Activated effector memory CD4-positive, alpha-beta T cell treated with anti-CD3 and anti-CD28 coated beads, Interleukin-2, amount 50 U/mL, for 16 hours (primary cell): ENCODE measurements at regions not wholly inside any gene's neighbourhood (a gene's known extent, or its start where the extent isn't known, plus 50 kb on each side); places are given as distances from the start of the nearest gene placed in this dataset.
"Not testable (repeated sequence)": the region's sequence is repeated elsewhere in the genome, so short reads cannot be mapped to it uniquely, and the experiment has no call there.

ENCODE experiments used
- DNase-seq: peaks from one replicate; pipeline ENCODE4 v3.0.0-alpha.2; 2020

DNA sequence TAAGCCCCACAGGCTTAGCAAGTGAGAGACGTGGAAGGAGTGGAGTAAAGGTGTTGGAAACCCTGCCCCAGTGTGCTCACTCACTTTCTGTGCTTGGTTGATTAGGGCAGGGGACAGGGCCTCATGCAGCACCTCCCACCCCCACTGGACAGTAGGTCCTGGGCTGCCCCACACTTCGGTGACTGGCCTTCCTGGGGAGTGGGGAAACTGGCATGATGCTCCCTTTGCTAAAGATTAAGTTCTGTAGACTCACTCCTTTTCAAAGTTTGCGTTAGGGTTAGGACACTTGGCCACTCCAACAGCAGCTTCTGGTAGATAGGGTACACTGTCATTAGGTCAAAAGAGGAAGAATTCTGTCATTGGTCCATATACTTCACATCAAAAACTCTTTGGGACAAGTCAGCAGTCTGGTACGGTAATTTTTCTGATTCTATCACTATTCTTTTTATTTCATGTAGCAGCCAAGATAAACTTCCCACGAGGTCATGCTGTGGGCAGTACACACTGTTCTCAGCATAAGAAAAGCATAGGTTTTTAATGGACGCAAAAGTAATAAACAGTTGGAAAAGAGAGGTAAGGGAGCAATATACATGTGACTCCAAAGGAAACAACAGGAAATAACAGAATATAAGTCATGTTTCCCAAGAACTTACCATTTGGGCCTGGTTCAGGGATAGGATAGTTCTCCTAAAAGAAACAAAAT, 106.6 kb upstream of the TERB2 start:
- not testable (repeated sequence) for DNase-seq

DNA sequence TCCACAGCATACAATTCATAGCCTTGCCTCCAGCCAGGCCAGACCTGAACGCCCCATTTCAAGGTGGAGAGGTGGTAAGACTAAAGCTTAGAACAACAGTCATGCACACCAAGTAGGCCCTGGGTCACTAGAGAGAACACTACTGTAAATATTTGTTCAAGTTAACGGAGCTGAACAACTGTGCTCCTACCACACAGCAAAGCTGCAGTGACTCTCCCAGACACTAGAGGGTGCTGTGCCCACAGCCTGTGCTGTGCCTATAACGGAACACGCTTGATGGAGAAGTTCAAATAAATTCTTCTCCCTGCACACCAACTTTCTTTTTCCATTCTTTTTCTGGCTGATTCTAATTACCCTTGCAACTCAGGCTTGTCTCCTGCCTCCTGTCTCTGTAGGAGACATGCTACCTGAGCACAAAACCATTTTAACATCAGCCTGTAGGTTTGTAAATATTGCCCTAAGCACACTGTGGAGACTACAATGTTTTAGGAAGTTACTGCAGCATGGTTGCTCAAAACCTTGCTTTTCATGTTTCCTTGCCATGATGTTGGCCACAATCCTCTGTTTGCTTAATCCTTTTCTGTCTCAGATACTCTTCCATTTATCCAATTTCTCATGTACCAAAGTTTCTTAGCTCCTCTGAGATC, 103.1 kb upstream of the TERB2 start:
- peak; percentile 89 for DNase-seq

DNA sequence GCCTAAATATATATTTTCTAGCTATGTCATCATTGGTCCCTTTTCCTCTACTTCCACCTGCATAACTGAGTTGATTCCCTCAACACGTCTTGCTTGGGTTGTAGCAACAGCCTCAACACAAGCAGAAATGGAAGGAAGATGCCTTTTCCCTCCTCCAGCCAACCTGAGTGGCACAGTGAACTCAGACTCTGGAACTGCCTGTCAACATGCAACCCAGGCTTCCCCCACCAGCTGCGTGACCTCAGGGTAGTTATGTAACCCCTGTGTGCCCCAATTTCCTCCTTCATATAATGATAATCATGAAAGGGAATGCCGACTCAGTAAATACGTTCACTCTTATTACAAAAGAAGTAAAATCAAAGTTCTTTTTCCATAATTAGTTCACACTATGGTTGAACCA, 101.8 kb upstream of the TERB2 start:
- not testable (repeated sequence) for DNase-seq

DNA sequence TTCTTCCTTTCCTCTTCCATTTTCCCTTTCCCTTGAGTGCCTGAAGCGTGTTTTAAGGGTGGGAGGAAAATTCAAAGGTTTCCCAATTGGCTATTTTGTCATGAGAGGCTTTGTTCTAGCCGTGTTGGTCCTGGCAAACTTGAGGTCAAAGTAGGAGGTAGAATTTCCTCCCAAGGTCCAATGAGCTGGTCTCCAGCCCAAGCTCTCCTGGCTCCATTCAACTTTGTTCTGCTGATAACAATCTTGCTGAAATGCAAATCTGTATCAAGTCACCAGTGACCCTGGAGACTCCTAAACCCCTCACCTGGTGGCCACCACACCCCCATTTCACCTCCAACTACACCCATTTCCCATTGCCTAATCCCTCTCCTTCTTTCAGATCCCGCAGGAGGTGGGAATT, 100.2 kb upstream of the TERB2 start:
- DNase-seq: not testable (repeated sequence)

DNA sequence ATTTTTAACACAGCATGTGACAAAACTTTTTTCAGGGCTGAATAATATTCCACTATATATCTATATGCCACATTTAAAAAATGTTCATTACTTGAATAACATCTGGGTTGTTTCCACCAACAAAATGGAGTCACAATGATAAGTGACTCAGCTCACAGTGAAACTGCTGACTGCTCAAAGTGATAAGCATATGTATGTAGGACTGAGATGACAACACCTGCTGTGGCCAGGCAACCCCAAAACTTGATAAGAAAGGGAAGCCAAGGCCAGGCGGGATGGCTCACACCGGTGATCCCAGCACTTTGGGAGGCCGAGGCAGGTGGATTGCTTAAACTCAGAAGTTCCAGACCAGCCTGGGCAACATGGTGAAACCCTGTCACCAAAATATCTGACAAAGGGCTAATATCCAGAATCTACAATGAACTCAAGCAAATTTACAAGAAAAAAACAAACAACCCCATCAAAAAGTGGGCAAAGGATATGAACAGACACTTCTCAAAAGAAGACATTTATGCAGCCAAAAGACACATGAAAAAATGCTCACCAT, 99.2 kb upstream of the TERB2 start:
- DNase-seq: not testable (repeated sequence)

DNA sequence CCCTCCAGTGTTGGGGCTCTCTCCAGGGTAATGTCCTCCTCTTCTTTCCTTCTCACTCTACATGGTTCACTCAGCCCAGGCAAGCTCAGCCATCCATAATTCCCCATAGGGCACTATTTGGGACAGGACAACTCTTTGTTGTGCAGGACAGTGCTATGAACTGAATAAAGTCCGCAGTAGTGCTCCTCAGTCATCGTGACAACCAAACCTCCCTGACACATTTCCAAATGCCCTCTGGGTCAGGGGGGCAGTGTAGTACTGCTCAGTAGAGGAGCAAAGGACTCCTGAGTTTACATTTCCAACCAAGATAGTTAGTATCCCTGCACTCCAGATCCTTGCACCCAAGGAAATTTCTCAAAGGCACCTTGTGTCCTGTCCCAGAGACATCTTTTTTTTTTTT, 97.4 kb upstream of the TERB2 start:
- DNase-seq: not testable (repeated sequence)

DNA sequence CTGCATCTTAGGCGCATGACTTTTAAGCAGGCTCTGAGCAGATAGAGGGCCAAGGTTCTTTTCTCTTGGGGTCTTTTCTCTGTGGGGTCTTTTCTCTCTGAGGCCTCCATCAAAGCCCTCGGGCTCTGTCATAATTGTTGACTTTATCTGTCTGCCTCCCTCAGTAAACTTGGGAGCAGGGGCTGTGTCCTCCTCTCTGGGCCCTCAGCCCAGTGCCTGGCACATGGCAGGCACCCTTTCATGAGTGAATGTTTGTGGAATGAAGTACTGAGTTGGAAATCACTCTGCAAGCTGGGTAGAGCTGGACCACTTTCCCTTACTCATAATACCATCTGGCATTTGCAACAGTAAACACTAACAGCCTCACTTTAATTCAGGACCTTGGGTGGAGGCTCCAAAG, 96.3 kb upstream of the TERB2 start:
- not testable (repeated sequence) for DNase-seq

DNA sequence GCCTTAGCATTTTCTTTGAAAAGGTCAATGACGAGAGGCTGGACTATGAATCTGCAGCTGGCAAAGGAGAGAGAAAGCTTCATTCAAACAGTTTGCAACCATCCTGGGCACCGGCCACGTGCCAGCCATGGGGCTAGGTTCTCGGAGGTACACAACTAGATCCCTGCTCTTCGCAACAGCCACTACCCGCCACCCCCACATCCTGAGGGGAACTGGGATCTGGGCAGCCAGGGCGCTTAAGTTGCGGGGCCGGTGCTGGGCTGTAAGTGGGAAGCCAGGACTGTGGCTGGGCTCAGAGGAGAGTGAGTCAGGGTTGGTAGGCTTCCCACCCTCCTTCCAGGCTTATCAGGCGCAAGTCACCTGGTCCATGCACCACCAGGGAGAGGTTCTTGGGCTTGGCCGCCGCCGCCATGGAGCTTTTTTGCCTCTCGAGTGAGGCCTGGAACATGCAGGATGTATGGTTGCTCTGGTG, 95.0 kb upstream of the TERB2 start:
- DNase-seq: no peak

DNA sequence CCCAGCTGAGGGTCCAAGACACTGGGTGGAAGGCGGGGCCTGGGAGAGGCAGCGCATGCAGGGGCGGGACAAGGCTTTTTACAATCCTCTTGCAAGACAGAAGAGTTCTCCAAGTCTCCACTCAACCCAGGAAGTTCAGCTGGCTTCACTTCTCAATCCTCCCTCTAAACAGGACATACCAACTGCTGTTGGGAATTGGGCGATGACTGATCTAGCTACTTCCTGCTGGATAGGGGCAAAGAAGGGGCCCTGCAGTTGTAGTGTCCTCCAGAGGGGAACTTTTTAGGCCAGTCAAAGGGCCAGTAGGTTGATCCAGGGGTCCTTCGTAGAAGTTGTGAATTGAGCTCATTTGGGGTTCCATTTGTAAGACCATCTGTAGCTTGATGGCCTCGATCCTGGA, 94.6 kb upstream of the TERB2 start:
- no peak for DNase-seq

DNA sequence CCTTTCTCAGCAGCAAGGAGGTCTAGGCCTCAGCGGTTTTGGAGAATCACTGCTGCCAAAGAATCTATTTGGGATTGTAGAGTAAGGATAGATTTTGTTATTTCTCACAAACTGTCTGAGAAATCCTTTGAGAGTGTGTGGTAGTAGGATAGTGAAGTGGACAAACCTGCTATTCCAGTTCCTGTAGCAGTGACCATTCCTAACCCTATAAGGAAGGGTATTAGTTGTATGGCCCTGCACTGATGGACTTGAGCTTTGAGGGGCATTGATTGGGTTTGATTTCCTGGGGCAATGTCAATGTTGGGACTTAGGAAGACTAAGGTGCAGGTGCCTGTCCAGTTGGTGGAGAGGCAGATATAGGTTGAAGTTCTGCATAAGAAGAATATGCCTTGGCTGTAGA, 93.6 kb upstream of the TERB2 start:
- not testable (repeated sequence) for DNase-seq

DNA sequence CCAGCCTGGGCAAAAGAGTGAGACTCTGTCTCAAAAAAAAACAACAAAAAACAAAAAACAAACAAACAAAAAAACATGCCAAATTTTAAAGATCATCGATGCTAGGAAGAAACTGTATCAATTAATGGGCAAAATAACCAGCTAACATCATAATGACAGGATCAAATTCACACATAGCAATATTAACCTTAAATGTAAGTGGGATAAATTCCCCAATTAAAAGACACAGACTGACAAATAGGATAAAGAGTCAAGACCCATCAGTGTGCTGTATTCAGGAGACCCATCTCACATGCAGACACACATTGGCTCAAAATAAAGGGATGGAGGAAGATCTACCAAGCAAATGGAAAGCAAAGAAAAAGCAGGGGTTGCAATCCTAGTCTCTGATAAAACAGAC, 88.4 kb upstream of the TERB2 start:
- DNase-seq: not testable (repeated sequence)

DNA sequence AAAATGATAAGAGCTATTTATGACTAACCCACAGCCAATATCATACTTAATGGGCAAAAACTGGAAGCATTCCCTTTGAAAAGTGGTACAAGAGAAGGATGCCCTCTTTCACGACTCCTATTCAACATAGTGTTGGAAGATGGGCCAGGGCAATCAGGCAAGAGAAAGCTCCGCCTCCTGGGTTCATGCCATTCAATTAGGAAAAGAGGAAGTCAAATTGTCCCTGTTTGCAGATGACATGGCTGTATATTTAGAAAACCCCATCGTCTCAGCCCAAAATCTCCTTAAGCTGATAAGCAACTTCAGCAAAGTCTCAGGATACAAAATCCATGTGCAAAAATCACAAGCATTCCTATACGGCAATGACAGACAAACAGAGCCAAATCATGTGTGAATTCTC, 86.4 kb upstream of the TERB2 start:
- not testable (repeated sequence) for DNase-seq

DNA sequence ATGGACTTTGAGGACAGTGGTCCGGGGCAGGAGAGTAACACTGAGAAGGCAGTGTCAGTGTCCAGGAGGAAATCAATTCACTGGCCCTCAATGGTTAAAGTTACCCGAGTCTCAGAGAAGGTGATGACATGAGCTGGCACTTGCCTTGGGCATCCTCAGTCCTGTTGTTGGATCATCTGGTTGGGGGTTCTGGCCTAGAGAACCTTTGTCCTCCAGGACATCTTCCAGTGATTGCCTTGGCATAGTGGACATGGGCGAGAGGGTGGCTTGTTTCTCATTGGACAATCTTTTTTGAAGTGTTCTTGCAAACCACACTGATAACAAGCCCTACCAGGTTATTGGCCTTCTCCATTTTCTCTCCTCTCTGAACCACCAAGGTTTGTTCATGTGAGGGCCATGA, 83.4 kb upstream of the TERB2 start:
- DNase-seq: no peak

DNA sequence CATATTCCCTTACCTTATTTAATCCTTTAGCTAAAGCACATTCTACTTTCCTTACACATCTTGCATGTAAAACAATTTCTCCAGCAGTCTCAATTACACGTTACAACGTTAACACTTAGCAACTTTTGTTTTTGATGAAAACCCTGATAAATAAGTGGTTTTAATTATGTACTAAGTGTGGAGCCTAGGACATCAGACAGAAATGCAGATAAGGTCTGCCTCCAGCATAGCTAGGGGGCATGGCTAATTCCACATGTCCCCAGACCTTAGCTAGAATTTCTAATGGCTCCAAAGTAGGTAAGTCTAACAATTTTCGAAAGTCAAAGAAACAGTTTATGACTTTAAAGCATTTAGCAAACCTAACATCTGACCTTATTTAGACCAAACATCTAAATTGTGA, 77.4 kb upstream of the TERB2 start:
- DNase-seq: no peak

DNA sequence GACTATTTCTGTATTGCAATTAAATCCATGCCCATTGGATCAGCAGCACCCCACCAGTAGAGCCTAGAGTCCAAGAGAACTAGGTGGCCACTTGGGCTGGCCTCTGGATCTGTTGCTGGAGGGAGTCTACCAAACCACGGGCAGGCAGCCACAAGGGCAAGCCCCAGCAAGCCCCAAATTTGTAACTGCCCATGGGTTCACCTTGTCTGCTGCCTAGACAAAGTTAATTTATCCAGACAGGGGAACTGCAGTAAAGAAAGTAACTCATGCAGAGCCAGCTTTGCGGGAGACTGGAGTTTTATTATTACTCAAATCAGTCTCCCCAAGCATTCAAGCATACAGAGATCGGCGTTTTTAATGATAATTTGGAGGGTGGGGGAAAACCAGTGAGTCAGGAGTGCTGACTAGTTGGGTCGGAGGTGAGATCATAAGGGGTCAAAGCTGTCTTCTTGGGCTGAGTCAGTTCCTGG, 74.0 kb upstream of the TERB2 start:
- DNase-seq: peak; percentile 76

DNA sequence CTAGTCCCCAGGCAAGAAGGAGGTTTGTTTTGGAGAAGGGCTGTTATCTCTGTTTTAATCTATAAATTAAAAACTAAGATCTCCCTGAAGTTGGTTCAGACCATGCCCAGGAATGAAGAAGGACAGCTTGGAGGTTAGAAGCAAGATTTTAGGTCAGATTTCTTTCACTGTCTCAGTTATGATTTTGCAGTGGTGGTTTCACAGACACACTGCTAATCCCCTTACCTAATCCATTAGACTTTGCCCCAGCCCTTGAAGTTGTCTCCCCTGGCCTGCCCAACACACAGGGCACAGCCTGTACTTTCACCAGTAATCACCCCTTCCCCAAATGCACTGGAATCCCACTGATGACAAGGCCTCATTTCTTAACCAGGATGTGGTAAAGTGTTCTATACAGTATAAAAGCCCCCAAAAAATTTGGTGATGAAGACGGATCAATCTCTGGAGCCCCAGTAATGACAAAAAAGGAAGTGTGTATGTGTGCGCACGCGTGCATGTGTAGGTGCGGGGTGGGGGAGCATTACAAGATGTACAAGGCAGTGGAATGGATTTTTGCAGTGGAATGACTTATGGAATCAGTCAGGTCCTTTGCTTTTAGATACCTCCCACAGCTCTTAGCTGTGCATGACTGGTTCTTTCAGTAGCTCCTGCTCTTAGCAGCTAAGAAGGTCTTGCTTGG, 73.1 kb upstream of the TERB2 start:
- DNase-seq: no peak

DNA sequence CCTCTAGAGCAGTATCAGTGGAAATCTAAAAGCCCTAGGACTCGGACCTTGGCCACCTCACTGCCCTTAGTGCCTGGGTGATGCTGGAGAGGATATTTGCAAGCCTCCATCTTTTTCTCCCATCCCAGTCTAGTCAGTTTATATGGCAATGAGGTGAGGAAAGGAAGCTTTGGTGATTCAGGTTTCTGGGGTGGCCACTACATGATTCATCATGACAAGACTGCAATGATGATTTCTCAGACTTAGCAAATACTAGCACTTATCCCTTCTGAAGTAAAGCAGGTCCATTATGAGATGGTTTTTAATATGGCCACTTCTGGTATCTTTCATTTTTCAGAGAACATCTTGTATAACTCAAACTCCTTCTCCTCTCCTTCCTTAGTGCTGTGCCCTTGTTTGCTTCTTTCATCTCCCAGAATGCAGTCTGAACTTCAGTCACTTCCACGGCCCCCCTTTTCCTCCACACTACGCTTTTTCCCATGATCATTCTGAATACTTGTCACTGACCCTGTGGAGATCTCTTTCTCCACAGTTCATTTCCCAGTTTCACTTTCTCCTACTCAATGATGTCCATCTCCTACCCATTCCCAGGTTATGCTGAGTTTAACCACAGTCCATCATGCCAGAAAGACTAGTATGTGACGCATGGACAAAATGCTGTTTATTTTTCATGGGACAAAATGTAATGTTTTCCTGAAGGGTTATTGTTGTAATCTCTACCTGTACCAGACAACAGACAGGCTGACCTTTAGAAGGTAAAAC, 57.4 kb upstream of the TERB2 start:
- DNase-seq: not testable (repeated sequence)

DNA sequence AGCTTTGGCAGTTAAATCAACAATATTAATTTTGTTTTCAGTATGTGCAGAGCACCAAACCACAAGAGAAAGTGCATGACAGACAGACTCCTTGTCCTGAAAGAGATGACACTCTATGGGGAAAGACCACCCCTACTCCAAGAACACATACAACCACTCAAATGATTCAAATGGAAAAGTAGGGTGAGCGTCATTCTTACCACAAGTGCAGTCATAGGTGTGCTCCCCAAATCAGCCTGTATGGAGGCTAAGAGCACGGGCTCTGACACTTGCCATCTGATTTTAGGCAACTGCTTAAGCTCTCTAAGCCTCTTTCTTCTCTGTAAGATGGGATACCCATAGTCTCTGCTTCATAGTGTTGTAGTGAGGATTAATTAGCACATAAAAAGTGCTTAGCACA, 56.7 kb upstream of the TERB2 start:
- DNase-seq: not testable (repeated sequence)

DNA sequence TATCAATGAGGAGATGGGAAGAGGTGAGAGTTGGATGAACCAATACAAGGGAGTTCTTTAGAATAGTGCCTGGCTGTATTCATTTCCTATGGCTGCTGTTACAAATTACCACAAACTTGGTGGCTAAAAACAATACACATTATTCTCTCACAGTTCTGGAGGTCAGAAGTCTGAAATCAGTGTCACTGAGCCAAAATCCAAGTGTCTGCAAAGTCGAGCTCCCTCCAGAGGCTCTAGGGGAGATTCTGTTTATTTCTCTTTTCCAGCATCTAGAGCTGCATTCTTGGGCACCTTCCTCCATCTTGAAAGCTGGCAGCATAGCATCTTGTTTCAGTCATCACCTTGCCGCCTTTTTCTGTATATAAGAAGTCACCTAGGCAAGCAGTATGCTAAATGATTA, 55.7 kb upstream of the TERB2 start:
- DNase-seq: not testable (repeated sequence)

DNA sequence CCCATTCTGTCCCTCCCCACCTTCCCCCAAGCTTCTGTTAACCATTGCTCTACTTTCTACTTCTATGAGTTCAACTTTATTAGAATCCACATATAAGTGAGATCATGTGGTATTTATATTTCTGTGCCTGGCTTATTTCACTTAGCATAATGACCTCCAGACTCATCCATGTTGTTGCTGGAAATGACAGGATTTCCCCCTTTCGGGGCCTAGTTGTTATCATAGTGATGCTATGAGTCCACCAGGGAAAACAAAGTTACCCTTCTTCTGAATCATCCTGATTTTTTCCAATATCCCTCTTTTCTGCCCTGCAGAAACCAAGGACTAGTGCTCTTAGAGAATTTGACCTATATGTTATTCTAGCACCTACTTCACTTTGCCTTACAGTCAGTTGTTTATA, 53.2 kb upstream of the TERB2 start:
- DNase-seq: not testable (repeated sequence)

DNA sequence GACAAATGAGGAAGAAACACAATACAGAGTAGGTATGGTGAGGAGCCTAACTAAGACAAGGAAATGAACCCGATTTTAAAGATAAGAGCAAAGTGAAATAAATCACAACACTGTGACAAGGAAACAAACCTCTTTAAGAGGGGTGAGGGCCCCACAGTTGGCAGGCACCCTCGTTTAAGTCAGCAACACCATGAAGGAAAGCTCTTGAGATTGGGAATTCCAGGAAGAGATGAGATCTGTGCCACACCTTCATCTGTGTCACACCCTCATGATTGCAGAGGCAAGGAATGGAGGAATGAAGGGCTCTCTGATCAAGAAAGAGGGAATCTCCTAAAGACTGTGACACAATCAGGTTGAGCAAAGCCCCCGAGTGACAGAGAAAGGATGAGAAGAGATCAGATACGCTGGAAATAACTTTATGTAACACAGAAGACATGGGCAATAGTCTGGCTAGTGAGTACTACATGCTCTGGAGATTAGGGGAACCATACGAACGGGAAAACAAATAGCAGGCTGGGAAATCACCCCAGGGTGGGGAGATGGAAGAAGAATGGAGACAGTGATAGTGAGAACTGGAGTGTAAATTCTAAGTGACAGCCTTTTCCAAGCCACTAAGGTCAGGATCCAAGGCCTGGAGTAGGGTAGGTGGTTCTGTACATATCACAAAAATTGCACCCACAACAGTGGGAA, 51.7 kb upstream of the TERB2 start:
- DNase-seq: not testable (repeated sequence)
